ENCODE measurements at regions not wholly inside any gene's neighbourhood (a gene's known extent, or its start where the extent isn't known, plus 50 kb on each side); places are given as distances from the start of the nearest gene placed in this dataset.
"Not testable (repeated sequence)": the region's sequence is repeated elsewhere in the genome, so short reads cannot be mapped to it uniquely, and the experiment has no call there.

GRCh38 chr4:27075603-27076002, 215.0 kb downstream of the STIM2 start:
- not testable (repeated sequence) for DNase-seq

GRCh38 chr4:27078934-27079455, 218.4 kb downstream of the STIM2 start:
- no peak for TF ChIP-seq POLR2A (IDR thresholded peaks at IDR 0.05; ENCODE audit: low read length)
- no peak for TF ChIP-seq GATA1 (IDR thresholded peaks at IDR 0.05; ENCODE audit: low read depth, low read length)
- DNase-seq, result no peak

GRCh38 chr4:27081675-27082586, 221.3 kb downstream of the STIM2 start:
- no peak for DNase-seq
- TF ChIP-seq GATA1 (IDR thresholded peaks at IDR 0.05; ENCODE audit: low read depth, low read length) (no peak), POLR2A (IDR thresholded peaks at IDR 0.05; ENCODE audit: low read length) (no peak)

- no peak for DNase-seq
- TF ChIP-seq POLR2A (IDR thresholded peaks at IDR 0.05; ENCODE audit: low read length), result no peak
Observed at GRCh38 chr4:27082776-27083175, 222.1 kb downstream of the STIM2 start.

- TF ChIP-seq GATA1 (IDR thresholded peaks at IDR 0.05; ENCODE audit: low read depth, low read length), result no peak
- no peak for TF ChIP-seq POLR2A (IDR thresholded peaks at IDR 0.05; ENCODE audit: low read length)
Observed at GRCh38 chr4:27084685-27085361, 224.2 kb downstream of the STIM2 start.

GRCh38 chr4:27085396-27085795, 224.8 kb downstream of the STIM2 start:
- no peak for DNase-seq
- TF ChIP-seq GATA1 (IDR thresholded peaks at IDR 0.05; ENCODE audit: low read depth, low read length) (no peak), POLR2A (IDR thresholded peaks at IDR 0.05; ENCODE audit: low read length) (no peak)

More at GRCh38 chr4:27084685-27085361, 224.2 kb downstream of the STIM2 start:
- DNase-seq, result peak; percentile 55 to 60

GRCh38 chr4:27087306-27088045, 226.8 kb downstream of the STIM2 start:
- no peak for DNase-seq
- TF ChIP-seq GATA1 (IDR thresholded peaks at IDR 0.05; ENCODE audit: low read depth, low read length) (no peak), POLR2A (IDR thresholded peaks at IDR 0.05; ENCODE audit: low read length) (no peak)

GRCh38 chr4:27088491-27088890, 227.8 kb downstream of the STIM2 start:
- TF ChIP-seq GATA1 (IDR thresholded peaks at IDR 0.05; ENCODE audit: low read depth, low read length) (no peak), POLR2A (IDR thresholded peaks at IDR 0.05; ENCODE audit: low read length) (no peak)
- no peak for DNase-seq

- no peak for DNase-seq
- no peak for TF ChIP-seq GATA1 (IDR thresholded peaks at IDR 0.05; ENCODE audit: low read depth, low read length)
- no peak for TF ChIP-seq POLR2A (IDR thresholded peaks at IDR 0.05; ENCODE audit: low read length)
Observed at GRCh38 chr4:27089186-27089585, 228.5 kb downstream of the STIM2 start.

GRCh38 chr4:27090406-27090805, 229.8 kb downstream of the STIM2 start:
- no peak for DNase-seq
- TF ChIP-seq POLR2A (IDR thresholded peaks at IDR 0.05; ENCODE audit: low read length) (no peak), GATA1 (IDR thresholded peaks at IDR 0.05; ENCODE audit: low read depth, low read length) (no peak)

- no peak for DNase-seq
- no peak for TF ChIP-seq GATA1 (IDR thresholded peaks at IDR 0.05; ENCODE audit: low read depth, low read length)
- no peak for TF ChIP-seq POLR2A (IDR thresholded peaks at IDR 0.05; ENCODE audit: low read length)
Observed at GRCh38 chr4:27094224-27094623, 233.6 kb downstream of the STIM2 start.

- no peak for TF ChIP-seq POLR2A (IDR thresholded peaks at IDR 0.05; ENCODE audit: low read length)
- TF ChIP-seq GATA1 (IDR thresholded peaks at IDR 0.05; ENCODE audit: low read depth, low read length), result no peak
- DNase-seq, result no peak
Observed at GRCh38 chr4:27094783-27095182, 234.1 kb downstream of the STIM2 start.

- DNase-seq, result no peak
- TF ChIP-seq GATA1 (IDR thresholded peaks at IDR 0.05; ENCODE audit: low read depth, low read length) (no peak), POLR2A (IDR thresholded peaks at IDR 0.05; ENCODE audit: low read length) (no peak)
Observed at GRCh38 chr4:27096142-27096824, 235.6 kb downstream of the STIM2 start.
